ENCODE measurements at regions not wholly inside any gene's neighbourhood (a gene's known extent, or its start where the extent isn't known, plus 50 kb on each side); places are given as distances from the start of the nearest gene placed in this dataset.

GRCh38 chr5:158080112-158080511 is 221.2 kb upstream of the CLINT1 start:
- TF ChIP-seq ATF3 (IDR thresholded peaks at IDR 0.05; ENCODE audit: borderline replicate concordance, extremely low read depth, low read depth, low read length) (no peak), CTCF (IDR thresholded peaks at IDR 0.05 in 2 of 3, conservative IDR thresholded peaks at IDR 0.05 in 1 of 3; ENCODE audit: control insufficient read depth in 2 of 3, extremely low read depth in 1 of 3, insufficient read depth in 1 of 3, low read depth in 3 of 3, low read length in 3 of 3) (no peak), MAX (IDR thresholded peaks at IDR 0.05; ENCODE audit: low read depth, low read length) (no peak), EZH2 (IDR thresholded peaks at IDR 0.05; ENCODE audit: borderline replicate concordance, control insufficient read depth, low read depth, low read length) (no peak), NFYB (IDR thresholded peaks at IDR 0.05; ENCODE audit: insufficient read depth, low read depth, low read length) (no peak), TAF1 (IDR thresholded peaks at IDR 0.05; ENCODE audit: borderline replicate concordance, low read depth, low read length) (no peak), RCOR1 (conservative IDR thresholded peaks at IDR 0.05; ENCODE audit: low read depth, low read length) (no peak), ATF7 (IDR thresholded peaks at IDR 0.05; ENCODE audit: low read depth) (no peak), FOXM1 (IDR thresholded peaks at IDR 0.05; ENCODE audit: low read depth, low read length) (no peak), E2F8 (IDR thresholded peaks at IDR 0.05; ENCODE audit: low read depth, partially characterized antibody) (no peak), POLR2A (IDR thresholded peaks at IDR 0.05; ENCODE audit: low read depth, low read length) (no peak), SP1 (IDR thresholded peaks at IDR 0.05; ENCODE audit: low read depth, low read length) (no peak)
